GM23338 (cell line): ENCODE measurements at regions not wholly inside any gene's neighbourhood (a gene's known extent, or its start where the extent isn't known, plus 50 kb on each side); places are given as distances from the start of the nearest gene placed in this dataset.

ENCODE experiments used
- ATAC-seq: fragments of 200-7000 bp; cut with Tn5 transposase; 3 replicates; pipeline ENCODE4 v1.9.1; 2020
- DNase-seq: peaks from one replicate; pipeline ENCODE4 v3.0.0-alpha.2; 2015; ENCODE audit warnings: low spot score
- H2AFZ ChIP-seq: fragments of 200-600 bp; sonication (generic); 2 replicates; pipeline ENCODE4 v1.8.0; 2016; ENCODE audit warnings: antibody characterized with exemption, mild to moderate bottlenecking, moderate library complexity
- H3F3A ChIP-seq: fragments of 200-600 bp; sonication (generic); replicated peaks from 2 replicates; pipeline ENCODE4 v1.8.0; 2017; ENCODE audit warnings: antibody characterized with exemption, mixed run types, low read depth
- H3K27ac ChIP-seq: fragments of 200-600 bp; sonication (generic); 2 replicates; pipeline ENCODE4 v1.6.1; 2016; ENCODE audit warnings: low read depth
- H3K27me3 ChIP-seq: fragments of 200-600 bp; sonication (generic); 2 replicates; pipeline ENCODE4 v1.8.0; 2016; ENCODE audit warnings: mild to moderate bottlenecking, mixed run types, moderate library complexity; ENCODE audit not compliant: insufficient read depth
- H3K36me3 ChIP-seq: fragments of 200-600 bp; sonication (generic); 2 replicates; pipeline ENCODE4 v1.8.0; 2016; ENCODE audit warnings: mild to moderate bottlenecking; ENCODE audit not compliant: insufficient read depth
- H3K4me1 ChIP-seq: fragments of 200-600 bp; sonication (generic); 2 replicates; pipeline ENCODE4 v1.8.0; 2016; ENCODE audit warnings: mild to moderate bottlenecking, moderate library complexity; ENCODE audit not compliant: insufficient read depth
- H3K4me2 ChIP-seq: fragments of 200-600 bp; sonication (generic); 2 replicates; pipeline ENCODE4 v1.7.1; 2017; ENCODE audit warnings: mixed run types
- H3K4me3 ChIP-seq: fragments of 200-600 bp; sonication (generic); 2 replicates; pipeline ENCODE4 v1.6.1; 2016; ENCODE audit warnings: mixed run types
- H3K79me2 ChIP-seq: fragments of 200-600 bp; sonication (generic); replicated peaks from 2 replicates; pipeline ENCODE4 v1.8.0; 2017; ENCODE audit warnings: mild to moderate bottlenecking; ENCODE audit not compliant: insufficient read depth
- H3K9me2 ChIP-seq: fragments of 200-600 bp; sonication (generic); 2 replicates; pipeline ENCODE4 v1.8.0; 2017; ENCODE audit not compliant: insufficient read depth
- H4K20me1 ChIP-seq: fragments of 200-600 bp; sonication (generic); replicated peaks from 2 replicates; pipeline ENCODE4 v1.8.0; 2017; ENCODE audit warnings: mild to moderate bottlenecking; ENCODE audit not compliant: insufficient read depth
- H3K27ac Mint-ChIP-seq: 2 replicates; pipeline ENCODE4 v1.8.0; 2020; ENCODE audit warnings: inconsistent platforms, mild to moderate bottlenecking, moderate library complexity, mixed read lengths
- H3K27me3 Mint-ChIP-seq: 3 replicates; pipeline ENCODE4 v1.8.0; 2022; ENCODE audit warnings: low read depth, mild to moderate bottlenecking, moderate library complexity, mixed read lengths, inconsistent platforms; ENCODE audit not compliant: insufficient read depth, poor library complexity
- H3K36me3 Mint-ChIP-seq: 3 replicates; pipeline ENCODE4 v1.8.0; 2021; ENCODE audit warnings: low read depth, mild to moderate bottlenecking, inconsistent platforms, moderate library complexity, mixed read lengths
- H3K4me1 Mint-ChIP-seq: 3 replicates; pipeline ENCODE4 v1.8.0; 2020; ENCODE audit warnings: mild to moderate bottlenecking, inconsistent platforms, mixed read lengths
- H3K4me3 Mint-ChIP-seq: 3 replicates; pipeline ENCODE4 v1.8.0; 2021; ENCODE audit warnings: moderate library complexity, mild to moderate bottlenecking, inconsistent platforms, mixed read lengths
- H3K9me3 Mint-ChIP-seq: 3 replicates; pipeline ENCODE4 v1.8.0; 2020; ENCODE audit warnings: moderate library complexity, mild to moderate bottlenecking, inconsistent platforms, mixed read lengths
- CREB1 ChIP-seq: fragments of 250-450 bp; sonication (Bioruptor Pico); IDR thresholded peaks from 2 replicates; pipeline ENCODE4 v1.5.0; 2020; ENCODE audit warnings: low read depth, mild to moderate bottlenecking, moderate library complexity
- EZH2 ChIP-seq: fragments of 200-600 bp; sonication (generic); IDR thresholded peaks from one replicate; pipeline ENCODE4 v1.8.0; 2017; ENCODE audit warnings: antibody characterized with exemption, mild to moderate bottlenecking, low read depth; ENCODE audit not compliant: unreplicated experiment
- EZH2phosphoT487 ChIP-seq: fragments of 200-600 bp; sonication (generic); IDR thresholded peaks from one replicate; pipeline ENCODE4 v1.8.1; 2018; ENCODE audit warnings: antibody characterized with exemption; ENCODE audit not compliant: unreplicated experiment
- STAT1 ChIP-seq: IDR thresholded peaks from one replicate; pipeline ENCODE4 v1.6.1; 2016; ENCODE audit warnings: antibody characterized with exemption; ENCODE audit not compliant: unreplicated experiment
- ZNF114 ChIP-seq: fragments of 250-450 bp; sonication (Bioruptor Pico); IDR thresholded peaks from 2 replicates; pipeline ENCODE4 v1.5.0; 2020; ENCODE audit warnings: mild to moderate bottlenecking, moderate library complexity
- ZNF462 ChIP-seq: fragments of 250-450 bp; sonication (Bioruptor Pico); IDR thresholded peaks from 2 replicates; pipeline ENCODE4 v1.5.0; 2020; ENCODE audit warnings: mild to moderate bottlenecking, moderate library complexity
- TF ChIP-seq, protein P1 (sequence below), 2 experiments: fragments of 200-600 bp in 1 of 2; sonication (generic) in 1 of 2; conservative IDR thresholded peaks; 2 replicates each; pipeline versions ENCODE4 v1.5.1 to v1.6.1; 2016 to 2017; ENCODE audit warnings: antibody characterized with exemption in 2 of 2, low read depth in 2 of 2, mild to moderate bottlenecking in 2 of 2, moderate library complexity in 1 of 2
- TF ChIP-seq, protein P2 (sequence below): IDR thresholded peaks from one replicate; pipeline ENCODE4 v1.6.1; 2018; ENCODE audit warnings: antibody characterized with exemption; ENCODE audit not compliant: unreplicated experiment
- TF ChIP-seq, protein P3 (sequence below): IDR thresholded peaks from 2 replicates; pipeline ENCODE4 v1.6.1; 2016; ENCODE audit warnings: antibody characterized with exemption

GRCh38 chr3:46093966-46094365 lies 66.7 kb upstream of the XCR1 start (continued):
- TF ChIP-seq ZNF462 (CRISPR knock-in tag) (no peak), EZH2phosphoT487 (no peak), STAT1 (no peak), EZH2 (no peak)
- TF ChIP-seq, protein P1, sequence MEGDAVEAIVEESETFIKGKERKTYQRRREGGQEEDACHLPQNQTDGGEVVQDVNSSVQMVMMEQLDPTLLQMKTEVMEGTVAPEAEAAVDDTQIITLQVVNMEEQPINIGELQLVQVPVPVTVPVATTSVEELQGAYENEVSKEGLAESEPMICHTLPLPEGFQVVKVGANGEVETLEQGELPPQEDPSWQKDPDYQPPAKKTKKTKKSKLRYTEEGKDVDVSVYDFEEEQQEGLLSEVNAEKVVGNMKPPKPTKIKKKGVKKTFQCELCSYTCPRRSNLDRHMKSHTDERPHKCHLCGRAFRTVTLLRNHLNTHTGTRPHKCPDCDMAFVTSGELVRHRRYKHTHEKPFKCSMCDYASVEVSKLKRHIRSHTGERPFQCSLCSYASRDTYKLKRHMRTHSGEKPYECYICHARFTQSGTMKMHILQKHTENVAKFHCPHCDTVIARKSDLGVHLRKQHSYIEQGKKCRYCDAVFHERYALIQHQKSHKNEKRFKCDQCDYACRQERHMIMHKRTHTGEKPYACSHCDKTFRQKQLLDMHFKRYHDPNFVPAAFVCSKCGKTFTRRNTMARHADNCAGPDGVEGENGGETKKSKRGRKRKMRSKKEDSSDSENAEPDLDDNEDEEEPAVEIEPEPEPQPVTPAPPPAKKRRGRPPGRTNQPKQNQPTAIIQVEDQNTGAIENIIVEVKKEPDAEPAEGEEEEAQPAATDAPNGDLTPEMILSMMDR (conservative IDR thresholded peaks at IDR 0.05; ENCODE audit: low read depth in 2 of 2), result no peak

DNA sequence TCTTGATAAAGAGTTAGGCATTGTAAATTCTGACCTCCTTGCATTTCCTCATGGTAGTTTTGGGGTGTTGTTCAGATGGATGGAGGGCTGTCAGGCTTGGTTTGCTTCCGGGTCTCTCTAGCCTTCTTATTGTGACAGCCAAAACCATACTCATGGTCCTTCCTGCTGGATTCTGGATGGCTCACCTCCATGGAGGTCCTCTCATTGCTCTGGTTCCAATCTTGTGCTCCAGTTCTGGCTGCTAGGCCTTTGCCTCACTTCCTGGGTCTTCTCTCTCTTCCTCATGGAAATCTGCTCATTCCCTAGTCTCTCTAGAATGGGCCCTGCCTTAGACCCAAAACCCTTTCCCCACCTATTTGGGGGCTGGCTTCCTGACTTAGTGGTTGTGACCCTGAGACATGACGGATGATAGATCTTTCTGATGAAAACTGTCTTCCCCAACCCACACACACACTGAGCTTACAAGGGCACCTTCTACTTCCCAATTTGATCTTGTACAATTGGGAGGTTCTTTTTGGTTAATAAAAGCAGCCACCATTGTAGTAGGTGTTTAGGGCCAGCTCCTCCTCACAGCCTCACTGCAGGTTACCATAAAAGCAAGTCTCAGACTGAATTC lies 66.2 kb upstream of the XCR1 start:
- Histone ChIP-seq H3K36me3 (no peaks in the 10 kb centered on the region), H3K4me1 (no peaks in the 10 kb centered on the region), H2AFZ (no peak overlapping the region), H3K4me3 (no peak overlapping the region), H3K27ac (no peak overlapping the region), H3K9me2 (peaks cover 9% of the 10 kb centered on the region), H4K20me1 (no peaks in the 10 kb centered on the region), H3K79me2 (no peaks in the 10 kb centered on the region), H3K4me2 (no peak overlapping the region), H3F3A (no peaks in the 10 kb centered on the region), H3K27me3 (no peaks in the 10 kb centered on the region)
- Mint-ChIP-seq H3K27me3 (peaks cover 10% of the 10 kb centered on the region), H3K4me1 (no peaks in the 10 kb centered on the region), H3K9me3 (0 out of 3 replicates have a peak, but pooled peaks cover 9% of the 10 kb centered on the region), H3K36me3 (no peaks in the 10 kb centered on the region), H3K27ac (no peak overlapping the region), H3K4me3 (no peak overlapping the region)
- ATAC-seq, result no peak
- DNase-seq, result no peak
- TF ChIP-seq, protein P2, sequence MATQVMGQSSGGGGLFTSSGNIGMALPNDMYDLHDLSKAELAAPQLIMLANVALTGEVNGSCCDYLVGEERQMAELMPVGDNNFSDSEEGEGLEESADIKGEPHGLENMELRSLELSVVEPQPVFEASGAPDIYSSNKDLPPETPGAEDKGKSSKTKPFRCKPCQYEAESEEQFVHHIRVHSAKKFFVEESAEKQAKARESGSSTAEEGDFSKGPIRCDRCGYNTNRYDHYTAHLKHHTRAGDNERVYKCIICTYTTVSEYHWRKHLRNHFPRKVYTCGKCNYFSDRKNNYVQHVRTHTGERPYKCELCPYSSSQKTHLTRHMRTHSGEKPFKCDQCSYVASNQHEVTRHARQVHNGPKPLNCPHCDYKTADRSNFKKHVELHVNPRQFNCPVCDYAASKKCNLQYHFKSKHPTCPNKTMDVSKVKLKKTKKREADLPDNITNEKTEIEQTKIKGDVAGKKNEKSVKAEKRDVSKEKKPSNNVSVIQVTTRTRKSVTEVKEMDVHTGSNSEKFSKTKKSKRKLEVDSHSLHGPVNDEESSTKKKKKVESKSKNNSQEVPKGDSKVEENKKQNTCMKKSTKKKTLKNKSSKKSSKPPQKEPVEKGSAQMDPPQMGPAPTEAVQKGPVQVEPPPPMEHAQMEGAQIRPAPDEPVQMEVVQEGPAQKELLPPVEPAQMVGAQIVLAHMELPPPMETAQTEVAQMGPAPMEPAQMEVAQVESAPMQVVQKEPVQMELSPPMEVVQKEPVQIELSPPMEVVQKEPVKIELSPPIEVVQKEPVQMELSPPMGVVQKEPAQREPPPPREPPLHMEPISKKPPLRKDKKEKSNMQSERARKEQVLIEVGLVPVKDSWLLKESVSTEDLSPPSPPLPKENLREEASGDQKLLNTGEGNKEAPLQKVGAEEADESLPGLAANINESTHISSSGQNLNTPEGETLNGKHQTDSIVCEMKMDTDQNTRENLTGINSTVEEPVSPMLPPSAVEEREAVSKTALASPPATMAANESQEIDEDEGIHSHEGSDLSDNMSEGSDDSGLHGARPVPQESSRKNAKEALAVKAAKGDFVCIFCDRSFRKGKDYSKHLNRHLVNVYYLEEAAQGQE, result no peak
- TF ChIP-seq STAT1 (no peak), ZNF114 (CRISPR knock-in tag) (no peak), EZH2phosphoT487 (no peak), CREB1 (CRISPR knock-in tag) (no peak)
- TF ChIP-seq, protein P1 (conservative IDR thresholded peaks at IDR 0.05; ENCODE audit: low read depth in 2 of 2), result no peak
- TF ChIP-seq, protein P3, sequence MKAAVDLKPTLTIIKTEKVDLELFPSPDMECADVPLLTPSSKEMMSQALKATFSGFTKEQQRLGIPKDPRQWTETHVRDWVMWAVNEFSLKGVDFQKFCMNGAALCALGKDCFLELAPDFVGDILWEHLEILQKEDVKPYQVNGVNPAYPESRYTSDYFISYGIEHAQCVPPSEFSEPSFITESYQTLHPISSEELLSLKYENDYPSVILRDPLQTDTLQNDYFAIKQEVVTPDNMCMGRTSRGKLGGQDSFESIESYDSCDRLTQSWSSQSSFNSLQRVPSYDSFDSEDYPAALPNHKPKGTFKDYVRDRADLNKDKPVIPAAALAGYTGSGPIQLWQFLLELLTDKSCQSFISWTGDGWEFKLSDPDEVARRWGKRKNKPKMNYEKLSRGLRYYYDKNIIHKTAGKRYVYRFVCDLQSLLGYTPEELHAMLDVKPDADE, result no peak
